ENCODE measurements at regions not wholly inside any gene's neighbourhood (a gene's known extent, or its start where the extent isn't known, plus 50 kb on each side); places are given as distances from the start of the nearest gene placed in this dataset.
"Not testable (repeated sequence)": the region's sequence is repeated elsewhere in the genome, so short reads cannot be mapped to it uniquely, and the experiment has no call there.

DNA sequence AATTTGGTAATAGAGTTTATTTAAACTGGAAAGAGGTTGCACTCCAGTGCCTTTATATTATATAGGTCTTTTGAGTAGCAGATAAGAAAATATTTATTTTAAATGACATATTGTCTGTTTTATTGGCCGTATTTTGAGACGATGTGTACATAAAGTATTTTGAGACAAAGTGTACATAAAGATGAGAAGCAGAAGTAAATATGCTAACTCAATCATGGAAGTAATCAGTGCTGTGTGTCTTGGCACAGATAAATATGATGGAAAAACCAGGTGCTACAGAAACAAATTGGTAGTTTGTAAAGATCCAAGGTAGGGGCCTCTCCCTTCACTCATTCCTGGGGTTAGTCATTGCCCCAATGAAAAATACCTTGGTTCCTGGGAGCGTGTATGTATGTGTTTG is 382.9 kb downstream of the DSEL start:
- no peak for TF ChIP-seq POLR2A (IDR thresholded peaks at IDR 0.05)
- TF ChIP-seq, protein P1, sequence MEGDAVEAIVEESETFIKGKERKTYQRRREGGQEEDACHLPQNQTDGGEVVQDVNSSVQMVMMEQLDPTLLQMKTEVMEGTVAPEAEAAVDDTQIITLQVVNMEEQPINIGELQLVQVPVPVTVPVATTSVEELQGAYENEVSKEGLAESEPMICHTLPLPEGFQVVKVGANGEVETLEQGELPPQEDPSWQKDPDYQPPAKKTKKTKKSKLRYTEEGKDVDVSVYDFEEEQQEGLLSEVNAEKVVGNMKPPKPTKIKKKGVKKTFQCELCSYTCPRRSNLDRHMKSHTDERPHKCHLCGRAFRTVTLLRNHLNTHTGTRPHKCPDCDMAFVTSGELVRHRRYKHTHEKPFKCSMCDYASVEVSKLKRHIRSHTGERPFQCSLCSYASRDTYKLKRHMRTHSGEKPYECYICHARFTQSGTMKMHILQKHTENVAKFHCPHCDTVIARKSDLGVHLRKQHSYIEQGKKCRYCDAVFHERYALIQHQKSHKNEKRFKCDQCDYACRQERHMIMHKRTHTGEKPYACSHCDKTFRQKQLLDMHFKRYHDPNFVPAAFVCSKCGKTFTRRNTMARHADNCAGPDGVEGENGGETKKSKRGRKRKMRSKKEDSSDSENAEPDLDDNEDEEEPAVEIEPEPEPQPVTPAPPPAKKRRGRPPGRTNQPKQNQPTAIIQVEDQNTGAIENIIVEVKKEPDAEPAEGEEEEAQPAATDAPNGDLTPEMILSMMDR (IDR thresholded peaks at IDR 0.05) = no peak
- Histone ChIP-seq H3K4me3 (no peak overlapping the region), H3K4me1 (no peaks in the 10 kb centered on the region), H3K9me3 (no peaks in the 10 kb centered on the region), H3K27ac (no peak overlapping the region), H3K27me3 (no peaks in the 10 kb centered on the region), H3K36me3 (replicated peaks in 1 of 2; ENCODE audit: insufficient read depth in 1 of 2, low read depth in 2 of 2) (no peaks in the 10 kb centered on the region)
- ATAC-seq (no peak), DNase-seq (no peak)
- 31 to 52% methylated on average over 3 of the region's 3 CpGs for WGBS, 2 donors
- intact Hi-C loops (cut with DNase I) = no loop called here

DNA sequence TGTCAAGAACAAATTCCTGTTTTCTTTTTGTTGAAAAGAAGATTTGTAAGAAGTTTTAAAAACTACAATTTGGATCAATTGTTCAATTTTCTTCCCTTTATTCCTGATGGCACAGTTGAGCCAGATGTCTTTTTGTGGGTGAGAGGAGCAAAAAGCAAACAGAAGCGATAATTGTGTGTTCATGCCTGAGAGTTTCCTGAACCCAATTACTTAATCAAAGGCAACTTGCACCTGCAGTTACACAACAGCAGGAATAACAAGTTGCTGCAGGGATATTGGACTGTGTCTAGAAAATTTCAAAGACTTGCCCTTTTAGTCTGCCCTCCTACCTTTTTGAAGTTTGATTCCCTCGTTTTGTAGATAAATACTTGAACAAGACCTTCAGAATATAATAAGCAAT is 383.6 kb downstream of the DSEL start:
- no peak for ATAC-seq
- no peak for TF ChIP-seq POLR2A (IDR thresholded peaks at IDR 0.05)
- TF ChIP-seq, protein P1 (IDR thresholded peaks at IDR 0.05) = no peak
- WGBS, 2 donors = 44 to 47% methylated on average over 2 of the region's 2 CpGs
- H3K27ac ChIP-seq = no peak overlapping the region
- H3K4me3 ChIP-seq = no peak overlapping the region
- intact Hi-C loops (cut with DNase I) = no loop called here
- no peak for DNase-seq
- no peaks in the 10 kb centered on the region for H3K27me3 ChIP-seq
- H3K36me3 ChIP-seq (replicated peaks in 1 of 2; ENCODE audit: insufficient read depth in 1 of 2, low read depth in 2 of 2) = no peaks in the 10 kb centered on the region
- H3K9me3 ChIP-seq = no peaks in the 10 kb centered on the region
- H3K4me1 ChIP-seq = no peaks in the 10 kb centered on the region

GRCh38 chr18:67131498-67131897 is 385.0 kb downstream of the DSEL start:
- TF ChIP-seq POLR2A (IDR thresholded peaks at IDR 0.05) = no peak
- TF ChIP-seq, protein P1 (IDR thresholded peaks at IDR 0.05) = no peak
- Histone ChIP-seq H3K27me3 (no peaks in the 10 kb centered on the region), H3K36me3 (replicated peaks in 1 of 2; ENCODE audit: insufficient read depth in 1 of 2, low read depth in 2 of 2) (no peaks in the 10 kb centered on the region), H3K4me3 (no peak overlapping the region), H3K27ac (no peak overlapping the region), H3K9me3 (no peaks in the 10 kb centered on the region), H3K4me1 (no peaks in the 10 kb centered on the region)
- ATAC-seq (no peak), DNase-seq (no peak)
- intact Hi-C loops (cut with DNase I) = no loop called here
- 66 to 75% methylated on average over 1 of the region's 1 CpG for WGBS, 2 donors

GRCh38 chr18:67126751-67127150 is 389.8 kb downstream of the DSEL start:
- DNase-seq; ATAC-seq; H3K4me3 ChIP-seq; H3K9me3 ChIP-seq; H3K27ac ChIP-seq; H3K36me3 ChIP-seq (replicated peaks in 1 of 2; ENCODE audit: insufficient read depth in 1 of 2, low read depth in 2 of 2); H3K4me1 ChIP-seq; intact Hi-C loops (cut with DNase I); H3K27me3 ChIP-seq: not testable (repeated sequence)
- WGBS, 2 donors = 96% methylated on average over 9 of the region's 32 CpGs; no CpG with 5 or more reads in 1 of the 2 donors

DNA sequence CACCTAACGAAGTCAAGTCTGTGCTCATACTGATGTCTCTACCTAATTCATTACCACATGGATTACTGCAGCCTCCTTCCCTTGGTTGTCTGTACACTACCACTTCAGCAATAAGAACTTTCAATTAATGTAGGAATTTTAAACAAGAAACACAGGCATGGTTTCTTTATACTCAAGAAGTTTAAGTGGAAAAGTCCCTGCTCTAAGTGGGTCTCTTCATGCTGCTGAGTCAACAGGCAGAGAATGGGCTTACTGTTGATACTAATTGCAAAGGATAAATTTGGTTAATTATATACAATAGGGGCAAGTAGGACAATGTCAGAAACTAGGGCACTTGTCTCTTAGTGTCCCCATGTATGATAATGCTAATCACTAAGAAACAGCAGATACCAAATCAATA is 392.6 kb downstream of the DSEL start:
- Histone ChIP-seq H3K27me3 (no peaks in the 10 kb centered on the region), H3K4me3 (no peak overlapping the region), H3K4me1 (no peaks in the 10 kb centered on the region), H3K27ac (no peak overlapping the region), H3K9me3 (no peaks in the 10 kb centered on the region), H3K36me3 (replicated peaks in 1 of 2; ENCODE audit: insufficient read depth in 1 of 2, low read depth in 2 of 2) (no peaks in the 10 kb centered on the region)
- ATAC-seq (no peak), DNase-seq (no peak)
- intact Hi-C loops (cut with DNase I) = no loop called here
- TF ChIP-seq, protein P1 (IDR thresholded peaks at IDR 0.05) = no peak
- no peak for TF ChIP-seq POLR2A (IDR thresholded peaks at IDR 0.05)
- WGBS, 2 donors = 76 to 88% methylated on average over 1 of the region's 1 CpG
